Muscle layer of duodenum (tissue), 2 donors: ENCODE measurements at regions not wholly inside any gene's neighbourhood (a gene's known extent, or its start where the extent isn't known, plus 50 kb on each side); places are given as distances from the start of the nearest gene placed in this dataset.

Experiments
- H3K27ac ChIP-seq: one replicate; pipeline ENCODE4 v1.7.0; 2013; ENCODE audit warnings: mild to moderate bottlenecking, low read length
- H3K27me3 ChIP-seq: one replicate; pipeline ENCODE4 v1.7.0; 2013; ENCODE audit warnings: low read depth, mild to moderate bottlenecking, control low read depth, low read length
- H3K36me3 ChIP-seq, 2 donors: one replicate each; pipeline ENCODE4 v1.7.0; 2013; ENCODE audit warnings: low read length in 2 of 2, control low read depth in 1 of 2, mild to moderate bottlenecking in 1 of 2; ENCODE audit not compliant: insufficient read depth in 2 of 2, control insufficient read depth in 1 of 2
- H3K4me1 ChIP-seq, 2 donors: one replicate each; pipeline ENCODE4 v1.7.0; 2013; ENCODE audit warnings: low read length in 2 of 2, mild to moderate bottlenecking in 2 of 2, control low read depth in 1 of 2, moderate library complexity in 1 of 2; ENCODE audit not compliant: insufficient read depth in 2 of 2, control insufficient read depth in 1 of 2
- H3K4me3 ChIP-seq, 2 donors: one replicate each; pipeline ENCODE4 v1.7.0; 2013; ENCODE audit warnings: low read length in 2 of 2, low read depth in 1 of 2, mild to moderate bottlenecking in 1 of 2
- H3K9me3 ChIP-seq, 2 donors: one replicate each; pipeline ENCODE4 v1.7.0; 2013; ENCODE audit warnings: low read length in 2 of 2, control low read depth in 1 of 2, mild to moderate bottlenecking in 1 of 2; ENCODE audit not compliant: control insufficient read depth in 1 of 2
- donor health status: healthy.

GRCh38 chr6:170152989-170153388, 137.9 kb downstream of the DLL1 start:
- peaks cover 0 to 13% of the 10 kb centered on the region in 2 donors for H3K4me1 ChIP-seq
- no peaks in the 10 kb centered on the region for H3K36me3 ChIP-seq
- H3K9me3 ChIP-seq: no peaks in the 10 kb centered on the region
- no peak overlapping the region for H3K27ac ChIP-seq
- peaks cover 5% of the 10 kb centered on the region for H3K27me3 ChIP-seq
- no peak overlapping the region for H3K4me3 ChIP-seq

- Histone ChIP-seq H3K4me3 (no peak overlapping the region), H3K36me3 (no peaks in the 10 kb centered on the region)
Observed at GRCh38 chr6:170152124-170152926, 138.6 kb downstream of the DLL1 start.

GRCh38 chr6:170151804-170152123, 139.1 kb downstream of the DLL1 start:
- peaks cover 0 to 22% of the 10 kb centered on the region in 2 donors for H3K4me1 ChIP-seq
- H3K27ac ChIP-seq: peak overlapping the region; percentile 45
- H3K27me3 ChIP-seq: peaks cover 5% of the 10 kb centered on the region
- H3K4me3 ChIP-seq: no peak overlapping the region
- H3K36me3 ChIP-seq: no peaks in the 10 kb centered on the region
- H3K9me3 ChIP-seq: no peaks in the 10 kb centered on the region

More at GRCh38 chr6:170152124-170152926, 138.6 kb downstream of the DLL1 start:
- Histone ChIP-seq H3K27me3 (peaks cover 5% of the 10 kb centered on the region), H3K9me3 (no peaks in the 10 kb centered on the region), H3K4me1 (peaks cover 0 to 16% of the 10 kb centered on the region in 2 donors), H3K27ac (no peak overlapping the region)

- H3K27ac ChIP-seq: peak overlapping the region; percentile 45
- peaks cover 5% of the 10 kb centered on the region for H3K27me3 ChIP-seq
- no peaks in the 10 kb centered on the region for H3K36me3 ChIP-seq
- no peaks in the 10 kb centered on the region for H3K9me3 ChIP-seq
- peaks cover 0 to 22% of the 10 kb centered on the region in 2 donors for H3K4me1 ChIP-seq
- no peak overlapping the region for H3K4me3 ChIP-seq
Observed at GRCh38 chr6:170151321-170151771, 139.5 kb downstream of the DLL1 start.

GRCh38 chr6:170150590-170150945, 140.3 kb downstream of the DLL1 start:
- H3K27me3 ChIP-seq: peaks cover 5% of the 10 kb centered on the region
- H3K9me3 ChIP-seq: no peaks in the 10 kb centered on the region
- H3K36me3 ChIP-seq: no peaks in the 10 kb centered on the region
- H3K4me1 ChIP-seq: peaks cover 0 to 22% of the 10 kb centered on the region in 2 donors
- H3K4me3 ChIP-seq: no peak overlapping the region
- no peak overlapping the region for H3K27ac ChIP-seq

- Histone ChIP-seq H3K36me3 (no peaks in the 10 kb centered on the region), H3K4me3 (no peak overlapping the region), H3K27ac (no peak overlapping the region), H3K27me3 (peaks cover 5% of the 10 kb centered on the region), H3K9me3 (no peaks in the 10 kb centered on the region), H3K4me1 (peaks cover 0 to 22% of the 10 kb centered on the region in 2 donors)
Observed at GRCh38 chr6:170149681-170150589, 140.9 kb downstream of the DLL1 start.

- Histone ChIP-seq H3K36me3 (no peaks in the 10 kb centered on the region), H3K27ac (no peak overlapping the region), H3K27me3 (peaks cover 5% of the 10 kb centered on the region), H3K4me1 (peaks cover 0 to 22% of the 10 kb centered on the region in 2 donors), H3K9me3 (peaks cover 2 to 4% of the 10 kb centered on the region in 2 donors), H3K4me3 (no peak overlapping the region)
Observed at GRCh38 chr6:170148709-170149470, 142.0 kb downstream of the DLL1 start.

- H3K27me3 ChIP-seq: peaks cover 5% of the 10 kb centered on the region
- H3K9me3 ChIP-seq: peaks cover 3 to 4% of the 10 kb centered on the region in 2 donors
- H3K4me3 ChIP-seq: no peak overlapping the region
- peaks cover 0 to 15% of the 10 kb centered on the region in 2 donors for H3K4me1 ChIP-seq
- H3K36me3 ChIP-seq: no peaks in the 10 kb centered on the region
- H3K27ac ChIP-seq: no peak overlapping the region
Observed at GRCh38 chr6:170147832-170148708, 142.8 kb downstream of the DLL1 start.

GRCh38 chr6:170147056-170147787, 143.7 kb downstream of the DLL1 start:
- Histone ChIP-seq H3K36me3 (no peaks in the 10 kb centered on the region), H3K4me3 (no peak overlapping the region), H3K27ac (no peak overlapping the region), H3K27me3 (peaks cover 2% of the 10 kb centered on the region), H3K4me1 (peaks cover 0 to 9% of the 10 kb centered on the region in 2 donors), H3K9me3 (peaks cover 3 to 4% of the 10 kb centered on the region in 2 donors)

GRCh38 chr6:170146640-170147039, 144.2 kb downstream of the DLL1 start:
- Histone ChIP-seq H3K9me3 (peaks cover 3 to 4% of the 10 kb centered on the region in 2 donors), H3K36me3 (no peaks in the 10 kb centered on the region), H3K27ac (no peak overlapping the region), H3K4me1 (peaks cover 0 to 9% of the 10 kb centered on the region in 2 donors), H3K27me3 (no peaks in the 10 kb centered on the region), H3K4me3 (no peak overlapping the region)
